GM10266 (cell line): ENCODE measurements at regions not wholly inside any gene's neighbourhood (a gene's known extent, or its start where the extent isn't known, plus 50 kb on each side); places are given as distances from the start of the nearest gene placed in this dataset.

Experiments
- DNase-seq: peaks from one replicate; pipeline ENCODE4 v3.0.0; 2012; ENCODE audit errors: extremely low spot score
- TF ChIP-seq, protein P1 (sequence below): IDR thresholded peaks from 2 replicates; pipeline ENCODE4 v1.5.1; 2012; ENCODE audit warnings: mild to moderate bottlenecking, low read depth; ENCODE audit not compliant: control insufficient read depth, insufficient read depth; ENCODE audit errors: missing control alignments

DNA sequence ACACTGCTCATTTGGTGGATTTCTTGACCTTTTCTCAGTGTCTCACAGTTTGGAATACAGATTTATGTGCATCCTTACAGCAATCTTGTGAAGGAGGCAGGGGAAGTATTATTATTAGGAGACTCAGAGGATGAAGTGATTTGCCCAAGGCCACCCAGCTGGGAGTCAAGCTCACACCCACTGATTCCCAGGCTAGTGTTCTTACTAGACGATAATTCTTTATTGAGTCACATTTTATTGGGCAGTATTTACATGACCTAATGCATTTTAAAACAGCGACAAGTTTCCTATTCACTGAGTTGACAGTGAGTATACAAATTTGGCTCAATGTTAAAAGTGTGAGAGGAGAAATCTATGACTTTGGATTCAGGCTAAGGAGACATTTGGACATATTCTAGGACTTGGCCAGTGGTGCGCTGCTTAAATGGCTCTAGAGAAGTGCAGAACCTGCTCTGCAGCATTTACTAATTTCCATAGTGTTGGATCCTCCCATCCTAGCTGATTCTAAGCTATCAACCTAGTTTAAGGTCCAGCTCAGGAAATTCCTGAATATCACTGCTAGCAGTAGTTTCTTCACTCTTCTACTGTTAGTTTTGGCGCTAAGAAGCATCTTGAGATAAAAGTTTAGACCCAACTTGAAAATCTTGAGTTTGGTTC lies 199.3 kb downstream of the MTX2 start:
- DNase-seq: no peak
- TF ChIP-seq, protein P1, sequence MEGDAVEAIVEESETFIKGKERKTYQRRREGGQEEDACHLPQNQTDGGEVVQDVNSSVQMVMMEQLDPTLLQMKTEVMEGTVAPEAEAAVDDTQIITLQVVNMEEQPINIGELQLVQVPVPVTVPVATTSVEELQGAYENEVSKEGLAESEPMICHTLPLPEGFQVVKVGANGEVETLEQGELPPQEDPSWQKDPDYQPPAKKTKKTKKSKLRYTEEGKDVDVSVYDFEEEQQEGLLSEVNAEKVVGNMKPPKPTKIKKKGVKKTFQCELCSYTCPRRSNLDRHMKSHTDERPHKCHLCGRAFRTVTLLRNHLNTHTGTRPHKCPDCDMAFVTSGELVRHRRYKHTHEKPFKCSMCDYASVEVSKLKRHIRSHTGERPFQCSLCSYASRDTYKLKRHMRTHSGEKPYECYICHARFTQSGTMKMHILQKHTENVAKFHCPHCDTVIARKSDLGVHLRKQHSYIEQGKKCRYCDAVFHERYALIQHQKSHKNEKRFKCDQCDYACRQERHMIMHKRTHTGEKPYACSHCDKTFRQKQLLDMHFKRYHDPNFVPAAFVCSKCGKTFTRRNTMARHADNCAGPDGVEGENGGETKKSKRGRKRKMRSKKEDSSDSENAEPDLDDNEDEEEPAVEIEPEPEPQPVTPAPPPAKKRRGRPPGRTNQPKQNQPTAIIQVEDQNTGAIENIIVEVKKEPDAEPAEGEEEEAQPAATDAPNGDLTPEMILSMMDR: no peak

DNA sequence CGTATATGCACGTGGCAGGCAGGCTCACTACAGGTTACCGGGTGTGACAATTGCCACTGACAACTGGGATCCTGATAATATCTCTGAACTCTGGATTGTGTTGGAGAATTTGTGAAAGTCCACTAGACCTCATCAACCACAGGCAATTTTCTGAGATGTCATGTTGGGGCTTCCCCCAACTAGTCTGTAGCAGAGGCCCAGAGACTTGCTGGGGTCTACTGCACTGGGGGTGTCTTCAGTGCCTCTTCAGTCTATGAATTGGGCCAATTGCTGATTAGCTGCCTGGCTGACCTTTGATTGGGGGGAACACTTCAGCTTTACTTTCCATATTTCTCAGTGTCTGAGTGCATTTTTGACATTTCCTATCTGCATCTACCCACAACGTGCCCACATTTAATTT lies 201.5 kb downstream of the MTX2 start:
- no peak for DNase-seq
- TF ChIP-seq, protein P1: no peak

DNA sequence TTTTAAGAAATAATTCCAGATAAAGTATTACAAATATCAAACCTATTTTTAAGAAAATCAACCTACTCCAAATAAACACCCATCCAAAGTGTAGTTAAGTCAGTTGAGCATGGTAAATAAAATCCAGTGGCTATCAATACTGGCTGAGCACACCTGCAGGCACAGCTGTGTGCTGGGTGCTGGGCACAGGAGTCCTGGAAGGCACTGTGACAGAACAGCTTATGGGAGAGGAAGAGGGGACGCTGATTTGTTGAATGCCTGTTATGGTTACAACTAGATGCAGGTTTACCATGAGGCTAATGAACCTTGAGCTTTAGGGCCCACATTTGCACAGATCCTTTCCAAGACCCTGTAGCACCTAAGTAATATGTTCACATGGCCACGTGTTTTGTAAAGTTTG lies 202.7 kb downstream of the MTX2 start:
- DNase-seq: no peak
- TF ChIP-seq, protein P1: no peak

DNA sequence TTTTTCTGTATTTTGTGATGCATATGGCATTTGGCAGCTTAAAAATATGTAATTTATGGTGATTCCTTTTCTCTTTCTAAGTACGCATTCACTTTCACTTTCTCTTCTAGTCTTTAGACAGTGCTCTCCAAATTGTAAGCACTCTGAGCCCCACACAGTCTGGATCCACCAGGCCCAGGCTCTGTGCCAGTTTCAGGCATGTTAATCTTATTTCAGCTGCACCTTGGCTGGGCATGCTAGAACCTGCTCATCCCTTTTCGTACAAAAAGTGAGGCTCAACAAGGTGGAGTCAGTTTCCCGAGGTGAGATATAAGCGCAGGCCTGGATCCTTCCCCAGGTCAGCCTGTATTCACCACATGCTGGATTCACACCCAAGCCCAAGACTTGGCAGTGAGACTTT lies 203.9 kb downstream of the MTX2 start:
- DNase-seq: peak; percentile 31
- TF ChIP-seq, protein P1: no peak

DNA sequence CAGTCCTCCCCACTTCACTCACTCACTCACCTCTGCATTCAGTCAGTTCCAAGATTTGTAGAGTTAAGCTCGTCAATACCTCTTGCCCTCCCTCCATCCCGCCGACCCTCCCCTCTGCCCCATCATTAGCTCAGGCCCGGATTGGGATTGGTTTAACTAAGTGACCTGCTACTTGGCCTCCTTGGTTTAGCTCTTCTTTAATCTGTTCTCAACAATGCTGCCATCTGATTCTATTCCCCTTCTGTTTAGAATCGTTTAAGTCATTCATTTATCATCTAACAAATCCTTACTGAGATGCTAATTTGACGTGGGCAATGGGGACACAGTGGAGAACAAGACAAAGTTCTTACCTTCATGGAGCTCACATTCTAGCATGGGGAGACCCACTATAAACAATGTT lies 204.6 kb downstream of the MTX2 start:
- DNase-seq: no peak
- TF ChIP-seq, protein P1: no peak

DNA sequence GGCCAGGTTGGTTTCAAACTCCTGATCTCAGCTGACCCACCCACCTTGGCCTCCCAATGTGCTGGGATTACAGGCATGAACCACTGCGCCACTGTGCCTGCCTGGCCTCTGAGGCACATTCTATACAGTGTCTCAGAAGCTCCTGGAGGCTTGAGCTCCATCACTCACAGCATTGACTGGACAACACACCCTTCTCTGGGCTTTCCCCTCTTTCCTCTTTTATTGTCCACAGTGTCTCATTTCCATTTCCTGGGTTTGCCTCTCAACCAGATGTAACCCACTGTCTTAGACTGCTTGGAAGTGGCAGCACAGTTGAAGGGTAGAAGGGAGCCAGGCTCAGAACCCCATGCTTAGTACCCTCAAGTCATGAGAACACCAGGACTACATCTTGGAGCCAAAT lies 208.1 kb downstream of the MTX2 start:
- TF ChIP-seq, protein P1: no peak
- DNase-seq: no peak

DNA sequence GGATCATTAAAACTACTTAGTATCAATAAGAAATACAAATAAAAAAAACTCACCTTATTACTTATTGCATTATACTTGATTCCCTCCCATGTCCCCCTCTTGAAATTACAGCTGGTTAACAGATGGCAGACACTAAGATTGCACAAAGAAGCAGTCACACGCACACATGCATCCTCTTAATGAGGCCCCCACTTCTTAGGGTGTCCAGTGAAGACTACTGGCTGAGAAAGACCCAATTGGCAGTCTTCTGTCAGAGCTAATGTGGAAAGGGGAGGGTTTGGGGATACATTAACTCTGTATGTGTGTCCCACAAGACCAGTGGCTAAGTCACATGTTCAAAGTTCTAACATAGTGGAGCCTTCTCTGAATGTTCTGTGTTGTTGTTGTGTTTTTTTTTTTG lies 210.7 kb downstream of the MTX2 start:
- DNase-seq: no peak
- TF ChIP-seq, protein P1: no peak
